GM20000 (cell line): ENCODE measurements at regions not wholly inside any gene's neighbourhood (a gene's known extent, or its start where the extent isn't known, plus 50 kb on each side); places are given as distances from the start of the nearest gene placed in this dataset.

Source experiments
- DNase-seq: peaks from one replicate; pipeline ENCODE4 v3.0.0; 2012; ENCODE audit warnings: low spot score
- CTCF ChIP-seq: IDR thresholded peaks from 2 replicates; pipeline ENCODE4 v1.5.1; 2012; ENCODE audit warnings: mild to moderate bottlenecking, control low read depth; ENCODE audit errors: extremely low read depth, missing control alignments

- TF ChIP-seq CTCF, result no peak
- no peak for DNase-seq
Measured at GRCh38 chr17:6019959-6020358, 50.2 kb upstream of the WSCD1 start.

GRCh38 chr17:6020376-6021010 lies 49.7 kb upstream of the WSCD1 start:
- TF ChIP-seq CTCF, result no peak

More at GRCh38 chr17:6020376-6021010, 49.7 kb upstream of the WSCD1 start:
- DNase-seq, result no peak
